Skeletal muscle cell (primary cell): ENCODE measurements at regions not wholly inside any gene's neighbourhood (a gene's known extent, or its start where the extent isn't known, plus 50 kb on each side); places are given as distances from the start of the nearest gene placed in this dataset.

Source experiments
- DNase-seq: peaks from one replicate; pipeline ENCODE4 v3.0.0-alpha.2; 2010; ENCODE audit warnings: low read depth
- H3K4me3 ChIP-seq: 2 replicates; pipeline ENCODE4 v1.5.1; 2011; ENCODE audit warnings: low read depth, mild to moderate bottlenecking, control low read depth, low read length, moderate library complexity

DNA sequence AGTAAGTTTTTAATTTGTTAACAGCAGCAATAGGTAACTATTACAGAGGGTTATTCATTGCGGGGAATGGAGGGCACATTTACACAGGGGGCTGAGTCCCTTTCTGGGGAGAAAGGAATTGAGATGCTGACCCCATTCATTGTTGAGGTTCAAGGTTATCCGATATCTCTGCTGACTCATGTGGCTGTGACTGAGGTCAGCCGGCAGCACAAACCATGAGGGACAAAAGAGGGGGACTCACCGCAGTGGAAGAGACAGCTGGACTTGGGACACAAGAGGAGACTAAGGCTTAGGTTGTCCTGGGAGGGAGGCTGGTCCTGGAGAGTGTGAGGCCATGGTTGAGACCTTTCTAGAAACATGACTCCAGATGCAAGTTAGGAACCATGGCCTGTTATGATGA is 119.1 kb upstream of the XYLT1 start:
- DNase-seq = no peak
- no peak overlapping the region for H3K4me3 ChIP-seq

GRCh38 chr16:17585449-17586074 is 114.8 kb upstream of the XYLT1 start:
- DNase-seq = no peak
- H3K4me3 ChIP-seq = no peak overlapping the region

DNA sequence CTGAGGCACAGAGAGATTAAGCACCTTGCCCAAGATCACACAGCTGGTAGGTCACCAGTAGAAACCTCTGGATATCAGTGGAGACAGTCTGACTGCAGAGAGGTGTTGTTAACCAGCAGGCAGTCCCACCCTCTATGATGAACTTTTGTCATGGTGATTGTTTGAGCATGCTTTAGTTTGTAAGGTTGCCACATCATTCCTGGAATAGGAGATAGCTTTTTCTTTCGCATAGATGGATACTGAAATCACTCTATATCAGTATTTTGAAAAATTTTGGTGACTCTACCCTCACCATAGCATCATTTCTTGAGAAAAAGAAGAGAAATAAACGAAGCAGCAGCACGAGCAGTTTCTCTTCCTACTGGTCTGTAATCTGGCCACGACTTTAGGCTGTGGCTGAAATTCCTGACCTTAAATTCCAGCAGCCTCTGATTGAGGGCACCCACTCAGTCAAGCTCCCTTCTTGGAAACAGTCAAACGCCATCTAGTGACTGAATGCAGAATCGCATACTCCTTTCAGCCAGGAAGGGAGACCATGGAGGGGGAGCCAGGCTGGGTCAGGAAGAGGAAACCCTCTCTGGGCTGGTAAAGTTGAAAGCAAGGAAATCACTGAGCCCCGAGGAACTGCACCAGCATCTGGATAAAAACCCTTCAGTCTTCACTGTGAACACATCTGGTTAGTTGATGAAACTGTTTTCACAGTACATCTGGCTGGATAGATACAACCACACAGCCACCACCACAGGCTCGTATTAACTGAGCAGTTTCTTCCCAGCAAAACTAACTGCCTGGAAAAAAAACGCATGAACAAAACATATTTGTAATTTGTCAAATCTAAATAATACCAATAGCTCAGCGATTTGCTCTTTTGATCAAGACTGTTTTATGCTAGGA is 108.5 kb upstream of the XYLT1 start:
- H3K4me3 ChIP-seq = no peak overlapping the region
- DNase-seq = peak; percentile 59

DNA sequence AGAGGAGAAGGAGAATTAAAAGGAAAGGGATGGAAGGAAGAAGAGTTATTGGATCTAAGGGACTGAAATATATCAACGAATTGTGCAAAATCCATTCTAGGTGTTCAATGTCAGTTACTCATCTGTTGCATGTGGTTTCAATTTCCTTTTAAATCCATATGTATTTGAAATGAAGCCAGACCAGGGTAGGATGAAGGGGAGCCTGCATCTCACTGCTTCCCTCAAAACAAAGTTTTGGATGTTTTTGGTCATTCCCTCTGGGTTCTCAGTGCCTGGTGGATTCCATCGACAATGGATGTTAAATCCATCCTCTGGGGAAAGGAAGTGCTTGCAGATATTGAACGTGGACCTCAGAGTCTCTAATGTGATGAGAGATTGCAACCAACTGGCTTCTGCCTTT is 103.5 kb upstream of the XYLT1 start:
- no peak for DNase-seq
- no peak overlapping the region for H3K4me3 ChIP-seq

- no peak overlapping the region for H3K4me3 ChIP-seq
- DNase-seq = no peak
Measured at GRCh38 chr16:17572145-17572544, 101.4 kb upstream of the XYLT1 start.

GRCh38 chr16:17571499-17572093 is 100.8 kb upstream of the XYLT1 start:
- no peak for DNase-seq

GRCh38 chr16:17568239-17568638 is 97.5 kb upstream of the XYLT1 start:
- no peak overlapping the region for H3K4me3 ChIP-seq
- no peak for DNase-seq

More at GRCh38 chr16:17571499-17572093, 100.8 kb upstream of the XYLT1 start:
- H3K4me3 ChIP-seq = no peak overlapping the region

DNA sequence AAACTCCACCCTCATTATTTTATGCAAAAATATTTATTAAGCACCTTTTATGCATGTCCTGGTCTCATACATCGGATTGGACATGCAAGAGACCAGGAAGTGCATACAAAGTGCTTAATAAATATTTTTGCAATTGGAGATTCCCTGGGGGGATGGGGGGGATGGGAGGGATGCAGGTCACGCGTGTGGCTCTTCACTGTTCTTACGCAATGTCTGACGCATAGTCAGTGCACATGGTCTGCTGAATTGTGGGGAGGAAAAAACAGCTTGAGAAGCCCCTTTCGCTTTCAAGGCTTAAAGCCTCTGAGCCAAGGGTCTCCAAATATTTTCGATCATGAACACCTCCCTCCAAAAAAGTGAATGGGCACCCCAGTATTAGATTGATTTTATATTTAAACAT is 96.7 kb upstream of the XYLT1 start:
- DNase-seq = no peak
- H3K4me3 ChIP-seq = no peak overlapping the region

- no peak for DNase-seq
Measured at GRCh38 chr16:17566656-17567450, 96.1 kb upstream of the XYLT1 start.

DNA sequence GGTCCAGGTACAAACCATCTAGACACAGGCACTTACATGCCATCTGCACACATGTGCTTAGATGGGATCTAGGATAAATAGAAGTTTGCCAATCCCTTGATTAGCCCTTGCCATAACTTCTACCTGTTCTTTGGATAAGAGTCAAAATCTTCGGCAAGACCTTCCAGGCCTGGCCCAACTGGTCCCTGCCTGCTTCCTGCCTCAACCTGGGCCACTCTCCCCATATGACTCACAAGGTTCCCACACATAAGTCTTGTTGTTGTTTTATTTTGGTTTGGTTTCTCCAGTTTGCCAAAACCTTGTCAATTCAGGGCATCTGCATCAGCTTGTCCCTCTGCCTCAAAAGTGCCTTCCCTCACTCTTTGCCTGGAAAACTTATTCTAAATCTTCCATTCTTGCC is 95.3 kb upstream of the XYLT1 start:
- H3K4me3 ChIP-seq = no peak overlapping the region
- no peak for DNase-seq

More at GRCh38 chr16:17566656-17567450, 96.1 kb upstream of the XYLT1 start:
- H3K4me3 ChIP-seq = no peak overlapping the region

DNA sequence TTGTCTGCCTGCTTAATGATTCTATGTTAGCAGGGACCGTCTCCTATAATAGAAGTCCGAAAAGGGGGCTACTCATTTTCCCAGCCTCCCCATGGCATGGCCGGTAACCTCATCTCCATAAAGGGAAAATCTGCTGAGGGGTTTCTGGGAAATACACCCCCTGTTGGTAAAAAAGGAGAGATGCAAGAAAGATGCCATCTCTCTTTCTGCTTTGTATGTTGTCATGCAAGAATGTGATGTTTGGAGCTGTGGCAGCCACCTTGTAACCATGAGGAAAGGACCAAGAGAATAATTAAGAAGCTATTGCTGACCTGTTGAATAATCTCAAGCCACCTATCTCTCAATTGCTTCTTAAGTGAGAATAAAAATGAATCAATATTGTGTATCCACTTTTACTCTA is 94.8 kb upstream of the XYLT1 start:
- H3K4me3 ChIP-seq = no peak overlapping the region
- no peak for DNase-seq

DNA sequence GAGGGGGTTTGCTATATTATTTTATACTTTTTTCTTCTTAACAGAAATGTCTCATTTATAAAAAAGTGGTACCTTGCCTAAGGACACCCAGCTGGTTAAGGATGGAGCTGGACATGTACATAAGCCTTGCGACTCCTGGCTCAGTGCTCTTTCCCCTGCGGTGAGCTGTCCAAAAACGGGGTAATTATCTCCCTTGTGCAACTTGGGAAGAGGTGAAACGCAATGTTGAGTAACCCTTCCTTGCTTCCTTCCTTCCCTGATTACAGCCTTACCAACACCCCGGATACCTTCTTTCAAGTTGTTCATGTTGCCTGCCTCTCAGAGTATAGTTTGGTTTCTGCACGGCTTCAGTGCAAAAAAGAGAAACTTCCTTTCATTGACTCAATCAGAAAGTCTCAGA is 94.1 kb upstream of the XYLT1 start:
- no peak for DNase-seq
- H3K4me3 ChIP-seq = no peak overlapping the region

DNA sequence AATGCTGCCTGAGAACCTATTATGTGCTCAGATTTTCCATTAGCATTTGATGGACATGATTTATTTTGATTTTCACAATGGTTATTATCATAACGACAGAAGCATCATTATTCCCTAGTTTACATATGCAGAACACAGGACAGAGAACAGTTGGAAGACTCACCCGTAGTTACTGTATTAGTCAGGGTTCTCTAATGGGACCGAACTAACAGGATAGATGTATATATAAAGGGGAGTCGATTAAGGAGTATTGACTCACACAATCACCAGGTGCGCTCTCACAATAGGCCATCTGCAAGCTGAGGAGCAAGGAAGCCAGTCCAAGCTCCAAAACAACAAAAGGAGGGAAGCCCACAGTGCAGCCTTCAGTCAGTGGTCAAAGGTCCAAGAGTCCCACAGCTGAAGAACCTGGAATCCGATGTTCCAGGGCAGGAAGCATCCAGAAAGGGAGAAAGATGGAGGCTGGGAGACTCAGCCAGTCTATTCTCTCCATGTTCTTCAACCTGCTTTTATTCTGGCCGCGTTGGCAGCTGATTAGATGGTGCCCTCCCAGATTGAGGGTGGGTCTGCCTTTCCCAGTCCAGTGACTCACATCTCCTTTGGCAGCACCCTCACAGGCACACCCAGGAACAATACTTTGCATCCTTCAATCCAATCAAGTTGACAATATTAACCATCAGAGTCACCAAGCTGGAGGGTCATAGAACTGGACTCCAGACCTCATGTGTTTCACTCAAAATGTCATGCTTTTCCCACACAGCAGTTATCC is 92.7 kb upstream of the XYLT1 start:
- H3K4me3 ChIP-seq = no peak overlapping the region
- no peak for DNase-seq

GRCh38 chr16:17561056-17561455 is 90.3 kb upstream of the XYLT1 start:
- no peak overlapping the region for H3K4me3 ChIP-seq
- DNase-seq = no peak

- DNase-seq = no peak
- no peak overlapping the region for H3K4me3 ChIP-seq
Measured at GRCh38 chr16:17560548-17560947, 89.8 kb upstream of the XYLT1 start.

DNA sequence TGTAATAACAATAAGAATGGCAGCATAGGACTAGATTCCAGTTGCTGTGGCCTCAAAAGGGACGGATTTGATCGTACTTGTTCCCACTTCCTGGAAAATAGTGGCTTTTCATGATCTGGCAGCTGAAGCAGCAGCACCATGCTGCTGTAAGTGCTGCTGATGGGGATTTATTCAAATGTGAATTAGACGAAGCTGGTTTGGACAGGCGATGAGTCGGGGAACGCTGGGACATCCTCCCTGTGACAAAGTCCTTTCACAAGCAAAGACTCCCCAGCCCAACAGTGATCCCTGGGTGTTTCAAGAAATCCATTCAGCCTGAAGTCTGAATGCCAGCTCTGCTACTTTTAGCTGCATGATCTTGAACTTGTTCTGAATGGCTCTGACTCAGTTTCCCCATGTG is 88.6 kb upstream of the XYLT1 start:
- no peak overlapping the region for H3K4me3 ChIP-seq

GRCh38 chr16:17557949-17558348 is 87.2 kb upstream of the XYLT1 start:
- DNase-seq = no peak
- no peak overlapping the region for H3K4me3 ChIP-seq

More for the DNA sequence above, 88.6 kb upstream of the XYLT1 start:
- DNase-seq = no peak

DNA sequence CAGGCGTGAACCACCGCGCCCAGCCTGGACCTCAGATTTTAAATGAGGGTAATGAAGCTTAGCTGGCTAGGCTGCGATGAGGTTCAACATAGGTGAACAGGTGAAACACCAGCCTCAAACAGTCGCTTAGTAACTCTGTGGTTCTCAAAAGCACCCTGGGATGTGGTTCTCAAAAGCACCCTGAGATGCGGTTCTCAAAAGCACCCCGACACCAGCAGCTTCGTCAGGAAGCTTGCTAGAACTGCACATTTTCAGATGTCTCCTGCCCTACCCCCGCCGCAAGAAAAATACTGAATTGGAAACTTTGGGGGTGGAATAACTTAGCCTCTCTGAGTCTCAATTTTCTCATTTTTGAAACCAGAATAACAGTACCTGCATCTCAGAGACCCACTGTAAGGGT is 86.7 kb upstream of the XYLT1 start:
- no peak overlapping the region for H3K4me3 ChIP-seq
- no peak for DNase-seq
